Chondrocyte (in vitro differentiated cells): ENCODE measurements at regions not wholly inside any gene's neighbourhood (a gene's known extent, or its start where the extent isn't known, plus 50 kb on each side); places are given as distances from the start of the nearest gene placed in this dataset.
A peak's percentile ranks its signal among the peaks of the same experiment; 100 is the strongest.

Experiments used
- DNase-seq: peaks from one replicate; pipeline ENCODE4 v3.0.0; 2021; ENCODE audit warnings: mixed read lengths, low spot score
- H3K27ac Mint-ChIP-seq: one replicate; pipeline ENCODE4 v1.8.0; 2021; ENCODE audit warnings: mild to moderate bottlenecking, moderate library complexity, mixed read lengths; ENCODE audit not compliant: unreplicated experiment
- H3K27me3 Mint-ChIP-seq: 2 replicates; pipeline ENCODE4 v1.8.0; 2021; ENCODE audit warnings: low read depth, mixed read lengths
- H3K36me3 Mint-ChIP-seq: 2 replicates; pipeline ENCODE4 v1.8.0; 2021; ENCODE audit warnings: low read depth, mixed read lengths
- H3K4me1 Mint-ChIP-seq: 2 replicates; pipeline ENCODE4 v1.8.0; 2021; ENCODE audit warnings: low read depth, mild to moderate bottlenecking, mixed read lengths
- H3K4me3 Mint-ChIP-seq: one replicate; pipeline ENCODE4 v1.8.0; 2021; ENCODE audit warnings: mild to moderate bottlenecking, moderate library complexity, mixed read lengths; ENCODE audit not compliant: unreplicated experiment
- H3K9me3 Mint-ChIP-seq: 2 replicates; pipeline ENCODE4 v1.8.0; 2021; ENCODE audit warnings: low read depth, mixed read lengths
- CTCF ChIP-seq: fragments of 200-600 bp; sonication (generic); IDR thresholded peaks from 2 replicates; pipeline ENCODE4 v1.5.0; 2021; ENCODE audit warnings: antibody characterized with exemption, mild to moderate bottlenecking, moderate library complexity

GRCh38 chr9:16213781-16214515 is 656.5 kb downstream of the BNC2 start:
- Mint-ChIP-seq H3K4me1 (peaks cover 50% of the 10 kb centered on the region), H3K9me3 (peaks cover 12% of the 10 kb centered on the region), H3K27me3 (no peaks in the 10 kb centered on the region), H3K4me3 (no peak overlapping the region), H3K36me3 (no peaks in the 10 kb centered on the region), H3K27ac (peak overlapping the region; percentile 93)
- no peak for DNase-seq
- TF ChIP-seq CTCF: no peak

- Mint-ChIP-seq H3K9me3 (peaks cover 12% of the 10 kb centered on the region), H3K27ac (peak overlapping the region; percentile 61), H3K4me1 (peaks cover 50% of the 10 kb centered on the region), H3K36me3 (no peaks in the 10 kb centered on the region), H3K4me3 (no peak overlapping the region), H3K27me3 (no peaks in the 10 kb centered on the region)
- TF ChIP-seq CTCF: no peak
- no peak for DNase-seq
These were observed 655.7 kb downstream of the BNC2 start for GRCh38 chr9:16214677-16215352.

- peaks cover 50% of the 10 kb centered on the region for H3K4me1 Mint-ChIP-seq
- TF ChIP-seq CTCF: no peak
- H3K27ac Mint-ChIP-seq: no peak overlapping the region
- H3K36me3 Mint-ChIP-seq: no peaks in the 10 kb centered on the region
- H3K27me3 Mint-ChIP-seq: no peaks in the 10 kb centered on the region
- H3K9me3 Mint-ChIP-seq: peaks cover 9% of the 10 kb centered on the region
- no peak for DNase-seq
- no peak overlapping the region for H3K4me3 Mint-ChIP-seq
These were observed 655.2 kb downstream of the BNC2 start for GRCh38 chr9:16215353-16215680.

GRCh38 chr9:16217943-16218701 is 652.3 kb downstream of the BNC2 start:
- no peaks in the 10 kb centered on the region for H3K36me3 Mint-ChIP-seq
- no peak overlapping the region for H3K4me3 Mint-ChIP-seq
- no peak overlapping the region for H3K27ac Mint-ChIP-seq
- H3K4me1 Mint-ChIP-seq: peaks cover 63% of the 10 kb centered on the region
- no peaks in the 10 kb centered on the region for H3K27me3 Mint-ChIP-seq
- no peak for DNase-seq
- no peak for TF ChIP-seq CTCF
- H3K9me3 Mint-ChIP-seq: no peaks in the 10 kb centered on the region

- no peak for DNase-seq
- Mint-ChIP-seq H3K4me1 (peaks cover 41% of the 10 kb centered on the region), H3K27me3 (no peaks in the 10 kb centered on the region), H3K27ac (peak overlapping the region; percentile 68), H3K36me3 (peaks cover 6% of the 10 kb centered on the region), H3K9me3 (peaks cover 12% of the 10 kb centered on the region), H3K4me3 (no peak overlapping the region)
- TF ChIP-seq CTCF: no peak
These were observed 649.1 kb downstream of the BNC2 start for GRCh38 chr9:16221366-16221765.
